IMR-90 (cell line): ENCODE measurements at regions not wholly inside any gene's neighbourhood (a gene's known extent, or its start where the extent isn't known, plus 50 kb on each side); places are given as distances from the start of the nearest gene placed in this dataset.

Source experiments
- ATAC-seq: fragments of 200-7000 bp; cut with Tn5 transposase; 2 replicates; pipeline ENCODE4 v1.9.1; 2020; ENCODE audit warnings: low read depth, mild to moderate bottlenecking, moderate library complexity
- BruUV-seq: library from RNA; stranded (reverse); fragments of 400-500 nt; replicated peaks from 2 replicates; lab custom pipeline; 2021; lab: Mats Ljungman, UMichigan
- CTCF ChIA-PET: fragments of 300-600 bp; formaldehyde crosslinking; extraction: SDS; loops from one replicate; lab custom pipeline; 2021; ENCODE audit warnings: antibody characterized with exemption; lab: Yijun Ruan, JAX
- POLR2A ChIA-PET: fragments of 300-600 bp; sonication (Branson Sonifier 250); formaldehyde crosslinking; loops from one replicate; lab custom pipeline; 2022; ENCODE audit warnings: antibody characterized with exemption; ENCODE audit not compliant: unreplicated experiment; lab: Charles Lee
- DNase-seq: peaks from one replicate; pipeline ENCODE4 v3.0.0; 2013
- H2AFZ ChIP-seq: replicated peaks from 2 replicates; pipeline ENCODE3; 2013; ENCODE audit warnings: low read length, mild to moderate bottlenecking; ENCODE audit not compliant: poor library complexity
- H2AK5ac ChIP-seq: 2 replicates; pipeline ENCODE4 v1.6.1; 2013; ENCODE audit warnings: low read depth, low read length, inconsistent platforms
- H2AK9ac ChIP-seq: replicated peaks from 2 replicates; pipeline ENCODE3; 2013; ENCODE audit warnings: mild to moderate bottlenecking, low read depth, low read length, moderate library complexity; ENCODE audit not compliant: poor library complexity
- H2BK120ac ChIP-seq: 2 replicates; pipeline ENCODE4 v1.6.1; 2013; ENCODE audit warnings: low read depth, low read length, inconsistent platforms
- H2BK15ac ChIP-seq: 3 replicates; pipeline ENCODE4 v1.6.1; 2013; ENCODE audit warnings: low read depth, low read length, inconsistent platforms
- H2BK20ac ChIP-seq: 2 replicates; pipeline ENCODE4 v1.6.1; 2013; ENCODE audit warnings: low read depth, mild to moderate bottlenecking, inconsistent platforms, low read length, moderate library complexity
- H2BK5ac ChIP-seq: 2 replicates; pipeline ENCODE4 v1.6.1; 2013; ENCODE audit warnings: mild to moderate bottlenecking, low read depth, low read length, inconsistent platforms; ENCODE audit not compliant: poor library complexity, severe bottlenecking
- H3K14ac ChIP-seq: replicated peaks from 2 replicates; pipeline ENCODE4 v1.6.1; 2013; ENCODE audit warnings: low read depth, low read length, inconsistent platforms
- H3K18ac ChIP-seq: 2 replicates; pipeline ENCODE4 v1.6.1; 2013; ENCODE audit warnings: low read depth, low read length, control low read depth
- H3K23ac ChIP-seq: 2 replicates; pipeline ENCODE4 v1.6.1; 2013; ENCODE audit warnings: low read depth, low read length, inconsistent platforms
- H3K27ac ChIP-seq: 2 replicates; pipeline ENCODE4 v1.5.1; 2013; ENCODE audit warnings: mild to moderate bottlenecking, control low read depth, low read length; ENCODE audit not compliant: insufficient read depth
- H3K27me3 ChIP-seq: 2 replicates; pipeline ENCODE4 v1.6.1; 2013; ENCODE audit warnings: low read length; ENCODE audit not compliant: control insufficient read depth, insufficient read depth
- H3K36me3 ChIP-seq: 2 replicates; pipeline ENCODE4 v1.6.1; 2013; ENCODE audit warnings: low read length, mixed read lengths; ENCODE audit not compliant: control insufficient read depth, insufficient read depth
- H3K4ac ChIP-seq: 2 replicates; pipeline ENCODE4 v1.6.1; 2013; ENCODE audit warnings: low read depth, low read length, inconsistent platforms
- H3K4me1 ChIP-seq: 2 replicates; pipeline ENCODE4 v1.6.1; 2013; ENCODE audit warnings: low read length, mixed read lengths; ENCODE audit not compliant: control insufficient read depth, insufficient read depth
- H3K4me2 ChIP-seq: 2 replicates; pipeline ENCODE4 v1.6.1; 2013; ENCODE audit warnings: low read depth, mild to moderate bottlenecking, control low read depth, low read length, moderate library complexity
- H3K4me3 ChIP-seq: 2 replicates; pipeline ENCODE4 v1.5.1; 2013; ENCODE audit warnings: low read depth, mild to moderate bottlenecking, control low read depth, low read length, moderate library complexity; ENCODE audit not compliant: insufficient read depth
- H3K56ac ChIP-seq: 2 replicates; pipeline ENCODE4 v1.6.1; 2013; ENCODE audit warnings: low read length, inconsistent platforms; ENCODE audit not compliant: insufficient read depth; ENCODE audit errors: extremely low read depth
- H3K79me1 ChIP-seq, 2 experiments: 2 replicates each; pipeline ENCODE4 v1.6.1; 2013; ENCODE audit warnings: low read length in 2 of 2, inconsistent platforms in 1 of 2, low read depth in 1 of 2
- H3K9ac ChIP-seq: 2 replicates; pipeline ENCODE4 v1.6.1; 2013; ENCODE audit warnings: low read depth, low read length, control low read depth
- H3K9me1 ChIP-seq: 2 replicates; pipeline ENCODE4 v1.6.1; 2013; ENCODE audit warnings: low read length, inconsistent platforms; ENCODE audit not compliant: insufficient read depth
- H3K9me3 ChIP-seq: 2 replicates; pipeline ENCODE4 v1.6.1; 2013; ENCODE audit warnings: low read length; ENCODE audit not compliant: control insufficient read depth, insufficient read depth
- H4K20me1 ChIP-seq: 2 replicates; pipeline ENCODE4 v1.6.1; 2013; ENCODE audit warnings: low read length, inconsistent platforms; ENCODE audit not compliant: insufficient read depth
- H4K5ac ChIP-seq: 2 replicates; pipeline ENCODE4 v1.6.1; 2013; ENCODE audit warnings: mild to moderate bottlenecking, low read depth, low read length, control low read depth
- H4K8ac ChIP-seq, 2 experiments: 2 replicates each; pipeline ENCODE4 v1.6.1; 2013; ENCODE audit warnings: low read depth in 2 of 2, low read length in 2 of 2, control low read depth in 1 of 2, inconsistent platforms in 1 of 2
- H4K91ac ChIP-seq: 2 replicates; pipeline ENCODE4 v1.6.1; 2013; ENCODE audit warnings: low read depth, low read length, inconsistent platforms; ENCODE audit not compliant: insufficient read depth
- CEBPB ChIP-seq: IDR thresholded peaks from 2 replicates; pipeline ENCODE4 v1.6.1; 2012; ENCODE audit warnings: low read depth, low read length, improper control_type of control experiment
- CHD1 ChIP-seq: IDR thresholded peaks from 2 replicates; pipeline ENCODE4 v1.6.1; 2012; ENCODE audit warnings: low read depth, low read length, improper control_type of control experiment
- CTCF ChIP-seq: conservative IDR thresholded peaks from 2 replicates; pipeline ENCODE4 v1.5.1; 2012; ENCODE audit warnings: mild to moderate bottlenecking, low read depth, low read length, improper control_type of control experiment
- ELK1 ChIP-seq: fragments of 150-350 bp; IDR thresholded peaks from 2 replicates; pipeline ENCODE4 v1.6.1; 2016; ENCODE audit warnings: low read depth, mild to moderate bottlenecking, low read length, moderate library complexity, borderline replicate concordance
- MAFK ChIP-seq: IDR thresholded peaks from 2 replicates; pipeline ENCODE4 v1.6.1; 2012; ENCODE audit warnings: low read depth, low read length, improper control_type of control experiment
- MAZ ChIP-seq: IDR thresholded peaks from 2 replicates; pipeline ENCODE4 v1.6.1; 2012; ENCODE audit warnings: low read depth, mild to moderate bottlenecking, low read length, improper control_type of control experiment, moderate library complexity, borderline replicate concordance
- MXI1 ChIP-seq: IDR thresholded peaks from 2 replicates; pipeline ENCODE4 v1.6.1; 2012; ENCODE audit warnings: low read depth, mild to moderate bottlenecking, low read length, moderate library complexity, borderline replicate concordance
- RCOR1 ChIP-seq: IDR thresholded peaks from 2 replicates; pipeline ENCODE4 v1.6.1; 2012; ENCODE audit warnings: mild to moderate bottlenecking, low read length, improper control_type of control experiment; ENCODE audit not compliant: insufficient replicate concordance
- SMC3 ChIP-seq: fragments of 150-350 bp; IDR thresholded peaks from 2 replicates; pipeline ENCODE4 v1.6.1; 2016; ENCODE audit warnings: low read depth, mild to moderate bottlenecking, antibody characterized with exemption, low read length, moderate library complexity
- WGBS, 2 experiments: methylation state at CpG; one replicate each; pipeline versions ENCODE4 v1.1.5 to v1.1.7; 2013; ENCODE audit warnings: missing lambda C conversion rate in 2 of 2; ENCODE audit not compliant: insufficient read length in 1 of 2; ENCODE audit errors: extremely low coverage in 2 of 2; 5-methylcytosine and 5-hydroxymethylcytosine counted together
- dilution Hi-C: fragments of 300-500 bp; cut with HindIII; formaldehyde crosslinking; loops from one replicate; pipeline ENCODE4 v1.14.3; 2018; ENCODE audit warnings: low sequenced_read_pairs; ENCODE audit not compliant: unreplicated experiment
- in situ Hi-C: fragments of 300-500 bp; cut with MboI; formaldehyde crosslinking; loops from 3 replicates; pipeline ENCODE4 v1.14.3; 2019; ENCODE audit warnings: low sequenced_read_pairs, inconsistent platforms, mixed read lengths
- intact Hi-C: fragments of 100-400 bp; cut with micrococcal nuclease; formaldehyde crosslinking; loops from 2 replicates; pipeline ENCODE4 v1.10.0; 2022

- Histone ChIP-seq H3K27me3 (no peaks in the 10 kb centered on the region), H3K9me1 (no peaks in the 10 kb centered on the region), H2BK20ac (no peak overlapping the region), H3K4me3 (no peak overlapping the region), H3K36me3 (no peaks in the 10 kb centered on the region), H3K14ac (no peak overlapping the region), H4K5ac (no peak overlapping the region), H2AK5ac (no peak overlapping the region), H3K23ac (no peak overlapping the region), H4K20me1 (no peaks in the 10 kb centered on the region), H3K18ac (no peak overlapping the region), H3K4me2 (no peak overlapping the region), H3K9ac (no peak overlapping the region), H4K91ac (no peak overlapping the region), H2BK120ac (no peak overlapping the region), H3K79me1 (no peaks in the 10 kb centered on the region), H3K27ac (no peak overlapping the region), H2BK15ac (no peak overlapping the region), H3K4me1 (no peaks in the 10 kb centered on the region), H3K9me3 (no peaks in the 10 kb centered on the region), H2AK9ac (no peak overlapping the region), H2BK5ac (no peak overlapping the region), H3K4ac (no peak overlapping the region), H2AFZ (no peak overlapping the region), H3K56ac (no peak overlapping the region), H4K8ac (no peak overlapping the region)
- ATAC-seq, result no peak
- ChIA-PET CTCF (no interaction called here), POLR2A (no interaction called here)
- no CpG with 5 or more reads among the region's 2 CpGs for WGBS, 2 experiments
- in situ Hi-C loops (no loop called here), dilution Hi-C loops (no loop called here), intact Hi-C loops (no loop called here)
- DNase-seq, result no peak
- TF ChIP-seq RCOR1 (no peak), ELK1 (no peak), CHD1 (no peak), SMC3 (no peak), CTCF (no peak), MXI1 (no peak), CEBPB (no peak), MAFK (no peak), MAZ (no peak)
- BruUV-seq, result no TSS peak
These were observed 120.2 kb upstream of the ADGRL3 start for GRCh38 chr4:61079976-61080375.
